ENCODE measurements at regions not wholly inside any gene's neighbourhood (a gene's known extent, or its start where the extent isn't known, plus 50 kb on each side); places are given as distances from the start of the nearest gene placed in this dataset.

DNA sequence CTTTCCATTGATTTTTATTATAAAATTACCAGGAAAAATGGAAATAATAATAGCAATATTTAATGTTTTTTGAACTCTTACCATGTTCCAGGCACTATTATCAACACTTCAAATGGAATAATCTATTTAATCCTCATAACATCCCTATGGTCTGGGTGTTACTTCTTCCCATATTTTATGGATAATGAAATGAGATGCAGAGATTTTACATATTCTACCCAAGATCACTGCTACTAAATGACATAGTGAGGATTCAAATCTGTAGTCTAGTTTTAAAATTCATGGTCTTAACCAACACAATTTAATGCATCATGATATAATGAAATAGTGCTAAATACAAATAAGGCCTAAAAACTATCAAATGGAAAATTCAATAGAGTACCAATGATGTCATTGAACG is 70.4 kb upstream of the COL3A1 start:
- no peak for TF ChIP-seq ZNF274 (CRISPR knock-in tag; IDR thresholded peaks at IDR 0.05)
- TF ChIP-seq HNRNPH1 (optimal IDR thresholded peaks at IDR 0.05; ENCODE audit: low read depth, low read length): no peak
- TF ChIP-seq ZNF12 (CRISPR knock-in tag; IDR thresholded peaks at IDR 0.05): no peak
- TF ChIP-seq, protein P1, sequence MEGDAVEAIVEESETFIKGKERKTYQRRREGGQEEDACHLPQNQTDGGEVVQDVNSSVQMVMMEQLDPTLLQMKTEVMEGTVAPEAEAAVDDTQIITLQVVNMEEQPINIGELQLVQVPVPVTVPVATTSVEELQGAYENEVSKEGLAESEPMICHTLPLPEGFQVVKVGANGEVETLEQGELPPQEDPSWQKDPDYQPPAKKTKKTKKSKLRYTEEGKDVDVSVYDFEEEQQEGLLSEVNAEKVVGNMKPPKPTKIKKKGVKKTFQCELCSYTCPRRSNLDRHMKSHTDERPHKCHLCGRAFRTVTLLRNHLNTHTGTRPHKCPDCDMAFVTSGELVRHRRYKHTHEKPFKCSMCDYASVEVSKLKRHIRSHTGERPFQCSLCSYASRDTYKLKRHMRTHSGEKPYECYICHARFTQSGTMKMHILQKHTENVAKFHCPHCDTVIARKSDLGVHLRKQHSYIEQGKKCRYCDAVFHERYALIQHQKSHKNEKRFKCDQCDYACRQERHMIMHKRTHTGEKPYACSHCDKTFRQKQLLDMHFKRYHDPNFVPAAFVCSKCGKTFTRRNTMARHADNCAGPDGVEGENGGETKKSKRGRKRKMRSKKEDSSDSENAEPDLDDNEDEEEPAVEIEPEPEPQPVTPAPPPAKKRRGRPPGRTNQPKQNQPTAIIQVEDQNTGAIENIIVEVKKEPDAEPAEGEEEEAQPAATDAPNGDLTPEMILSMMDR (CRISPR knock-in tag; IDR thresholded peaks at IDR 0.05): no peak
- TF ChIP-seq CEBPG (CRISPR knock-in tag; IDR thresholded peaks at IDR 0.05): no peak
- no peak for TF ChIP-seq SAFB2 (CRISPR knock-in tag; IDR thresholded peaks at IDR 0.05; ENCODE audit: borderline replicate concordance, low read depth)
- TF ChIP-seq ATF1 (CRISPR knock-in tag; IDR thresholded peaks at IDR 0.05): no peak
- TF ChIP-seq TCF7 (IDR thresholded peaks at IDR 0.05; ENCODE audit: low read depth): no peak
- TF ChIP-seq MAFK (conservative IDR thresholded peaks at IDR 0.05 in 1 of 2, IDR thresholded peaks at IDR 0.05 in 1 of 2; ENCODE audit: low read length in 2 of 2): no peak
- no peak for TF ChIP-seq ZNF501 (CRISPR knock-in tag; IDR thresholded peaks at IDR 0.05)
